GM12891 (cell line): ENCODE measurements at regions not wholly inside any gene's neighbourhood (a gene's known extent, or its start where the extent isn't known, plus 50 kb on each side); places are given as distances from the start of the nearest gene placed in this dataset.

Experiments
- PAX5 ChIP-seq: IDR thresholded peaks from 2 replicates; pipeline ENCODE4 v1.6.1; 2011; ENCODE audit warnings: low read length, moderate library complexity, mild to moderate bottlenecking; ENCODE audit not compliant: insufficient read depth, severe bottlenecking
- POLR2A ChIP-seq: IDR thresholded peaks from 2 replicates; pipeline ENCODE4 v1.6.1; 2011; ENCODE audit warnings: low read depth, low read length, control low read depth
- POLR2AphosphoS5 ChIP-seq: IDR thresholded peaks from 2 replicates; pipeline ENCODE4 v1.6.1; 2011; ENCODE audit warnings: low read depth, low read length, control low read depth
- TAF1 ChIP-seq: IDR thresholded peaks from 2 replicates; pipeline ENCODE4 v1.6.1; 2011; ENCODE audit warnings: low read depth, low read length, control low read depth

GRCh38 chr13:66087269-66087710 is 1142.8 kb downstream of the PCDH9 start:
- TF ChIP-seq POLR2AphosphoS5: no peak
- no peak for TF ChIP-seq POLR2A
- TF ChIP-seq TAF1: no peak
- no peak for TF ChIP-seq PAX5
